ENCODE measurements at regions not wholly inside any gene's neighbourhood (a gene's known extent, or its start where the extent isn't known, plus 50 kb on each side); places are given as distances from the start of the nearest gene placed in this dataset.
A peak's percentile ranks its signal among the peaks of the same experiment; 100 is the strongest.

- Histone ChIP-seq H3K4me1 (no peaks in the 10 kb centered on the region), H3K27ac (no peak overlapping the region), H3K36me3 (replicated peaks in 1 of 2; ENCODE audit: insufficient read depth in 1 of 2, low read depth in 2 of 2) (no peaks in the 10 kb centered on the region), H3K27me3 (no peaks in the 10 kb centered on the region), H3K4me3 (no peak overlapping the region), H3K9me3 (no peaks in the 10 kb centered on the region)
- TF ChIP-seq POLR2A (IDR thresholded peaks at IDR 0.05), result no peak
- TF ChIP-seq, protein P1, sequence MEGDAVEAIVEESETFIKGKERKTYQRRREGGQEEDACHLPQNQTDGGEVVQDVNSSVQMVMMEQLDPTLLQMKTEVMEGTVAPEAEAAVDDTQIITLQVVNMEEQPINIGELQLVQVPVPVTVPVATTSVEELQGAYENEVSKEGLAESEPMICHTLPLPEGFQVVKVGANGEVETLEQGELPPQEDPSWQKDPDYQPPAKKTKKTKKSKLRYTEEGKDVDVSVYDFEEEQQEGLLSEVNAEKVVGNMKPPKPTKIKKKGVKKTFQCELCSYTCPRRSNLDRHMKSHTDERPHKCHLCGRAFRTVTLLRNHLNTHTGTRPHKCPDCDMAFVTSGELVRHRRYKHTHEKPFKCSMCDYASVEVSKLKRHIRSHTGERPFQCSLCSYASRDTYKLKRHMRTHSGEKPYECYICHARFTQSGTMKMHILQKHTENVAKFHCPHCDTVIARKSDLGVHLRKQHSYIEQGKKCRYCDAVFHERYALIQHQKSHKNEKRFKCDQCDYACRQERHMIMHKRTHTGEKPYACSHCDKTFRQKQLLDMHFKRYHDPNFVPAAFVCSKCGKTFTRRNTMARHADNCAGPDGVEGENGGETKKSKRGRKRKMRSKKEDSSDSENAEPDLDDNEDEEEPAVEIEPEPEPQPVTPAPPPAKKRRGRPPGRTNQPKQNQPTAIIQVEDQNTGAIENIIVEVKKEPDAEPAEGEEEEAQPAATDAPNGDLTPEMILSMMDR (IDR thresholded peaks at IDR 0.05), result no peak
- WGBS, 2 donors, result 65 to 67% methylated on average over 21 to 25 of the region's 26 CpGs
- ATAC-seq (no peak), DNase-seq (peak in 1 of 4 donors; percentile 6)
- intact Hi-C loops (cut with DNase I), result no loop called here
Measured at GRCh38 chr14:105851716-105852377, 325.5 kb downstream of the TMEM121 start.

- intact Hi-C loops (cut with DNase I), result no loop called here
- no peak for ATAC-seq
Measured at GRCh38 chr14:105852378-105853088, 326.1 kb downstream of the TMEM121 start.

DNA sequence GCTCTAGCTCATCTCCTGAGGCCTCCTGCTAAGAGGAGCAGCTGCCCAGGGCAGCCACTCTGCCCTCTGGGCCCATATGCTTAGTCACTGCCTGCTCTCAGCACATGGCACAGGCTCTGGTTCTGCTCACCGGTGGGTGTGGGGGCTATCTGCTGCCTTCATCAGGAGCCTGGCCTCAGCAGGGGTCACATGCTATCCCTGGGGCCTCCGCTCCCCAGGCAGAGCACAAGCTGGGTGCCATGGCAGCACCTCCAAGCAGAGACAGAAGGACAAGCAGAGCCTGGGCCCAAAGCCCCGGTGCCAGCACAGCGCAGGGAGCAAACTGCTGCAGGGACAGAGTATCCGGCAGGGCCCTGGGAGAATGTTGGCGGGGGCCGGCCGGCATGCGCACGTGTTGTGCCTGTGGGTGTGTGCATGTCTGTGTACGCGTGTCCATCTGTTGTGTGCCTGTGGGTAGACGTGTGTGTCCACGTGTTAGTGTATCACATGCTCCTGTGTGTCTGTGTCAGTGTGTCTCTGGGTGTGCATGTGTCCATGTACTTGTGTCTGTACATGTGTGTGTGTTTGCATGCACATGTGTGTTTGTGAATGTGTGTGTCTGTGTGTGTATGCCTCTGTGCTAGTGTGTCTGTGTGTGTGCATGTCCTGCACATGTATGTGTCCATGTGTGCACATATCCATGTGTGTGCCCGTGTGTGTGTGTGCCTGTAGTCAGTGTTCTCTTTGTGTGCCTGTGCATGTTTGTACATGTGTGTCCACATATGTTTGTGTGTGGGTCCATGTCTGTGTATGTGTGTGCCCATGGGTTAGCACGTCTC is 326.9 kb downstream of the TMEM121 start:
- intact Hi-C loops (cut with DNase I), result no loop called here
- Histone ChIP-seq H3K36me3 (replicated peaks in 1 of 2; ENCODE audit: insufficient read depth in 1 of 2, low read depth in 2 of 2) (no peaks in the 10 kb centered on the region), H3K4me3 (no peak overlapping the region), H3K27ac (no peak overlapping the region), H3K9me3 (no peaks in the 10 kb centered on the region), H3K4me1 (no peaks in the 10 kb centered on the region), H3K27me3 (no peaks in the 10 kb centered on the region)
- TF ChIP-seq, protein P1 (IDR thresholded peaks at IDR 0.05), result no peak
- TF ChIP-seq POLR2A (IDR thresholded peaks at IDR 0.05), result no peak
- DNase-seq (peak in 1 of 4 donors; percentile 6), ATAC-seq (no peak)
- WGBS, 2 donors, result 78 to 84% methylated on average over 10 to 16 of the region's 16 CpGs

More at GRCh38 chr14:105852378-105853088, 326.1 kb downstream of the TMEM121 start:
- TF ChIP-seq, protein P1 (IDR thresholded peaks at IDR 0.05), result no peak
- no peak for TF ChIP-seq POLR2A (IDR thresholded peaks at IDR 0.05)
- Histone ChIP-seq H3K36me3 (replicated peaks in 1 of 2; ENCODE audit: insufficient read depth in 1 of 2, low read depth in 2 of 2) (no peaks in the 10 kb centered on the region), H3K4me3 (no peak overlapping the region), H3K9me3 (no peaks in the 10 kb centered on the region), H3K4me1 (no peaks in the 10 kb centered on the region), H3K27ac (no peak overlapping the region), H3K27me3 (no peaks in the 10 kb centered on the region)
- WGBS, 2 donors, result 58 to 69% methylated on average over 4 to 15 of the region's 17 CpGs
- peak in 1 of 4 donors; percentile 6 for DNase-seq

GRCh38 chr14:105853907-105854599 is 327.7 kb downstream of the TMEM121 start:
- Histone ChIP-seq H3K9me3 (no peaks in the 10 kb centered on the region), H3K27me3 (no peaks in the 10 kb centered on the region), H3K27ac (no peak overlapping the region), H3K4me3 (no peak overlapping the region), H3K4me1 (no peaks in the 10 kb centered on the region), H3K36me3 (replicated peaks in 1 of 2; ENCODE audit: insufficient read depth in 1 of 2, low read depth in 2 of 2) (no peaks in the 10 kb centered on the region)
- DNase-seq, result no peak
- intact Hi-C loops (cut with DNase I), result no loop called here
- ATAC-seq, result no peak
- WGBS, 2 donors, result 73 to 80% methylated on average over 10 to 25 of the region's 25 CpGs
- TF ChIP-seq POLR2A (IDR thresholded peaks at IDR 0.05), result no peak

All from body of pancreas (tissue), 4 donors.